SK-N-MC (cell line): ENCODE measurements at regions not wholly inside any gene's neighbourhood (a gene's known extent, or its start where the extent isn't known, plus 50 kb on each side); places are given as distances from the start of the nearest gene placed in this dataset.

Source experiments
- EZH2 ChIP-seq: fragments of 200-600 bp; sonication (generic); IDR thresholded peaks from one replicate; pipeline ENCODE4 v1.6.1; 2017; ENCODE audit warnings: antibody characterized with exemption
- POLR2AphosphoS5 ChIP-seq: IDR thresholded peaks from 2 replicates; pipeline ENCODE4 v1.6.1; 2012; ENCODE audit warnings: mild to moderate bottlenecking, low read depth, low read length, borderline replicate concordance

DNA sequence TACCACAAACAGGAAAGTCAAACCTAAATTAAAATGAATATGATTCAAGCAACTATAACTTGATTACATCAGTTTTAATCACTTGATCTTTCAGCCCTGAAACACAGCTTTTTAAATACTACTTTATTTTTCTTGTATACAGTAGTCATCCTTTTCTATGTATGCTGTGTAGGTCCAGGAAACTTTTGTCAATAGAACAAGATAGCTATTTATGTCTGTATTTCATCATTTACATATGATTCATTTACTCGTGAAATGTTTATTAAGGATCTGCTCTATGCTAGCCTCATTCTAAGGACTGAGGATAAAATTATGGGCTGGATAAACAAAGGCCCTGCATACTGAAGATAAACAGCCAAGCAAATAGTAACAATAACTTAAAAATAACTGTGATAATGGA, 930.2 kb downstream of the TFAP2A start:
- TF ChIP-seq EZH2 (no peak), POLR2AphosphoS5 (no peak)
